H1 (cell line): ENCODE measurements at regions not wholly inside any gene's neighbourhood (a gene's known extent, or its start where the extent isn't known, plus 50 kb on each side); places are given as distances from the start of the nearest gene placed in this dataset.

ENCODE experiments used
- CTCF ChIA-PET: fragments of 300-600 bp; sonication (Branson Sonifier 250); formaldehyde crosslinking; loops from one replicate; lab custom pipeline; 2021; ENCODE audit not compliant: partially characterized antibody; lab: Charles Lee
- POLR2A ChIA-PET: fragments of 300-600 bp; sonication (Branson Sonifier 250); formaldehyde crosslinking; loops from one replicate; lab custom pipeline; 2021; ENCODE audit warnings: inconsistent platforms; ENCODE audit not compliant: partially characterized antibody; lab: Charles Lee
- DNase-seq, 2 experiments: peaks; one replicate each; pipeline versions ENCODE4 v3.0.0 to v3.0.0-alpha.2; 2010 to 2022; ENCODE audit warnings: low spot score in 2 of 2, low read depth in 1 of 2, mixed read lengths in 1 of 2
- FAIRE-seq: peaks from 2 replicates; lab custom pipeline; 2011; peaks lifted over from hg19 to GRCh38; lab: Jason Lieb, UNC
- H2AFZ ChIP-seq: 2 replicates; pipeline ENCODE4 v1.8.1; 2012; ENCODE audit warnings: low read length, inconsistent platforms
- H2AK5ac ChIP-seq: 2 replicates; pipeline ENCODE4 v1.6.1; 2013; ENCODE audit warnings: low read depth, low read length
- H2BK120ac ChIP-seq: replicated peaks from 2 replicates; pipeline ENCODE3; 2013; ENCODE audit warnings: low read depth, low read length, inconsistent platforms
- H2BK12ac ChIP-seq: 2 replicates; pipeline ENCODE4 v1.6.1; 2013; ENCODE audit warnings: low read depth, low read length
- H2BK15ac ChIP-seq: 2 replicates; pipeline ENCODE4 v1.6.1; 2013; ENCODE audit warnings: low read length
- H2BK20ac ChIP-seq: 2 replicates; pipeline ENCODE4 v1.6.1; 2013; ENCODE audit warnings: low read length
- H2BK5ac ChIP-seq: 2 replicates; pipeline ENCODE4 v1.6.1; 2013; ENCODE audit warnings: low read depth, low read length
- H3K14ac ChIP-seq: 2 replicates; pipeline ENCODE4 v1.6.1; 2013; ENCODE audit warnings: inconsistent platforms; ENCODE audit not compliant: insufficient read length
- H3K18ac ChIP-seq: 2 replicates; pipeline ENCODE4 v1.6.1; 2013; ENCODE audit warnings: low read length; ENCODE audit errors: extremely low read depth
- H3K23ac ChIP-seq: 2 replicates; pipeline ENCODE4 v1.6.1; 2013; ENCODE audit warnings: inconsistent platforms; ENCODE audit not compliant: insufficient read length
- H3K23me2 ChIP-seq: 2 replicates; pipeline ENCODE4 v1.6.1; 2013; ENCODE audit warnings: low read depth, low read length
- H3K27ac ChIP-seq: 2 replicates; pipeline ENCODE4 v1.6.1; 2011; ENCODE audit warnings: low read depth, low read length, inconsistent platforms
- H3K27me3 ChIP-seq, 4 experiments: replicated peaks in 1 of 4; 1 replicate in 1 of 4; 2 replicates in 3 of 4; pipeline versions ENCODE4 v1.6.1 to v1.8.1; 2011 to 2013; ENCODE audit warnings: low read length in 3 of 4, mild to moderate bottlenecking in 3 of 4, inconsistent platforms in 2 of 4, mixed read lengths in 2 of 4, moderate library complexity in 1 of 4; ENCODE audit not compliant: control insufficient read depth in 3 of 4, insufficient read depth in 3 of 4; ENCODE audit errors: extremely low read depth in 1 of 4
- H3K36me3 ChIP-seq, 4 experiments: 2 replicates each; pipeline versions ENCODE4 v1.6.1 to v1.8.1; 2011 to 2013; ENCODE audit warnings: mild to moderate bottlenecking in 4 of 4, low read length in 3 of 4, moderate library complexity in 2 of 4, control low read depth in 1 of 4, inconsistent platforms in 1 of 4; ENCODE audit not compliant: insufficient read depth in 4 of 4, control insufficient read depth in 2 of 4
- H3K4ac ChIP-seq: replicated peaks from 2 replicates; pipeline ENCODE3; 2013; ENCODE audit warnings: low read length, low read depth, mixed read lengths, inconsistent platforms; ENCODE audit not compliant: insufficient read length
- H3K4me1 ChIP-seq, 4 experiments: replicated peaks in 1 of 4; 1 replicate in 1 of 4; 2 replicates in 3 of 4; pipeline versions ENCODE4 v1.6.1 to v1.8.1; 2011 to 2013; ENCODE audit warnings: low read length in 3 of 4, inconsistent platforms in 2 of 4, mixed read lengths in 1 of 4; ENCODE audit not compliant: insufficient read depth in 4 of 4, control insufficient read depth in 3 of 4
- H3K4me2 ChIP-seq, 2 experiments: 2 replicates each; pipeline versions ENCODE4 v1.6.1 to v1.8.1; 2011 to 2013; ENCODE audit warnings: low read depth in 2 of 2, low read length in 2 of 2, control low read depth in 1 of 2, inconsistent platforms in 1 of 2, mild to moderate bottlenecking in 1 of 2; ENCODE audit not compliant: insufficient read depth in 1 of 2
- H3K4me3 ChIP-seq, 4 experiments: fragments of 200-600, 300-600 bp in 1 of 4; sonication (generic), shearing (Covaris generic), sonication (Bioruptor Twin) in 1 of 4; 2 replicates each; pipeline versions ENCODE4 v1.5.1 to v1.8.1; 2011 to 2016; ENCODE audit warnings: low read length in 4 of 4, low read depth in 3 of 4, control low read depth in 2 of 4, inconsistent platforms in 2 of 4, mild to moderate bottlenecking in 2 of 4, mixed read lengths in 1 of 4, moderate library complexity in 1 of 4; ENCODE audit not compliant: insufficient read depth in 2 of 4; ENCODE audit errors: extremely low read depth in 1 of 4
- H3K56ac ChIP-seq: replicated peaks from 2 replicates; pipeline ENCODE3; 2013; ENCODE audit warnings: low read depth, mild to moderate bottlenecking, mixed read lengths, low read length, inconsistent platforms; ENCODE audit not compliant: insufficient read length
- H3K79me1 ChIP-seq: 2 replicates; pipeline ENCODE4 v1.6.1; 2013; ENCODE audit warnings: low read depth, low read length, control low read depth
- H3K79me2 ChIP-seq, 2 experiments: 2 replicates each; pipeline versions ENCODE4 v1.6.1 to v1.8.1; 2012 to 2013; ENCODE audit warnings: low read length in 2 of 2, mild to moderate bottlenecking in 2 of 2, inconsistent platforms in 1 of 2; ENCODE audit not compliant: insufficient read depth in 2 of 2, control insufficient read depth in 1 of 2
- H3K9ac ChIP-seq, 4 experiments: replicated peaks in 1 of 4; 1 replicate in 1 of 4; 2 replicates in 3 of 4; pipeline versions ENCODE4 v1.6.1 to v1.8.1; 2011 to 2013; ENCODE audit warnings: low read depth in 3 of 4, low read length in 3 of 4, control low read depth in 2 of 4, mild to moderate bottlenecking in 2 of 4, moderate library complexity in 2 of 4, inconsistent platforms in 1 of 4; ENCODE audit errors: extremely low read depth in 1 of 4
- H3K9me3 ChIP-seq, 2 experiments: 2 replicates each; pipeline versions ENCODE4 v1.6.1 to v1.8.1; 2012 to 2013; ENCODE audit warnings: mild to moderate bottlenecking in 2 of 2, moderate library complexity in 2 of 2, control low read depth in 1 of 2, inconsistent platforms in 1 of 2, low read depth in 1 of 2, low read length in 1 of 2, mixed read lengths in 1 of 2; ENCODE audit not compliant: insufficient read depth in 2 of 2
- H4K20me1 ChIP-seq, 2 experiments: replicated peaks in 1 of 2; 2 replicates each; pipeline versions ENCODE3 to v1.8.1; 2011 to 2013; ENCODE audit warnings: inconsistent platforms in 2 of 2, low read length in 2 of 2, mild to moderate bottlenecking in 1 of 2; ENCODE audit not compliant: insufficient read depth in 2 of 2, control insufficient read depth in 1 of 2
- H4K5ac ChIP-seq: 2 replicates; pipeline ENCODE4 v1.6.1; 2013; ENCODE audit warnings: low read length, low read depth, mixed read lengths, inconsistent platforms; ENCODE audit not compliant: insufficient read length
- H4K8ac ChIP-seq: 2 replicates; pipeline ENCODE4 v1.8.0; 2013; ENCODE audit warnings: mild to moderate bottlenecking, moderate library complexity, low read length, inconsistent platforms; ENCODE audit not compliant: insufficient read depth; ENCODE audit errors: extremely low read depth
- H4K91ac ChIP-seq: replicated peaks from 2 replicates; pipeline ENCODE3; 2013; ENCODE audit warnings: low read length, mixed read lengths, inconsistent platforms; ENCODE audit not compliant: insufficient read length
- BCL11A ChIP-seq, 2 experiments: IDR thresholded peaks; one replicate each; pipeline ENCODE4 v1.6.1; 2011; ENCODE audit warnings: low read depth in 2 of 2, low read length in 2 of 2, mild to moderate bottlenecking in 2 of 2
- BRCA1 ChIP-seq: IDR thresholded peaks from 2 replicates; pipeline ENCODE4 v1.6.1; 2012; ENCODE audit warnings: low read depth, low read length, improper control_type of control experiment
- EZH2 ChIP-seq: fragments of 200-600 bp; sonication (generic); IDR thresholded peaks from 2 replicates; pipeline ENCODE4 v1.7.1; 2012; ENCODE audit warnings: low read depth, mild to moderate bottlenecking, moderate library complexity, low read length, inconsistent platforms; ENCODE audit not compliant: severe bottlenecking
- GTF2F1 ChIP-seq: IDR thresholded peaks from 2 replicates; pipeline ENCODE4 v1.6.1; 2012; ENCODE audit warnings: low read depth, low read length, improper control_type of control experiment, borderline replicate concordance
- HDAC2 ChIP-seq, 2 experiments: fragments of 300-600 bp in 1 of 2; sonication (generic) in 1 of 2; IDR thresholded peaks; 2 replicates each; pipeline ENCODE4 v1.6.1; 2011 to 2012; ENCODE audit warnings: low read depth in 2 of 2, low read length in 2 of 2, mild to moderate bottlenecking in 2 of 2, moderate library complexity in 2 of 2, borderline replicate concordance in 1 of 2, inconsistent platforms in 1 of 2
- NANOG ChIP-seq: IDR thresholded peaks from 2 replicates; pipeline ENCODE4 v1.6.1; 2011; ENCODE audit warnings: low read length, low read depth, mild to moderate bottlenecking, inconsistent platforms; ENCODE audit not compliant: insufficient read depth, poor library complexity, severe bottlenecking
- POU5F1 ChIP-seq: IDR thresholded peaks from 2 replicates; pipeline ENCODE4 v1.6.1; 2011; ENCODE audit warnings: low read depth, mild to moderate bottlenecking, low read length, moderate library complexity
- RNF2 ChIP-seq: fragments of 200-900, 300-1000 bp; sonication (generic); IDR thresholded peaks from 2 replicates; pipeline ENCODE4 v1.7.1; 2016; ENCODE audit warnings: borderline replicate concordance, low read depth, mild to moderate bottlenecking, antibody characterized with exemption, low read length; ENCODE audit not compliant: poor library complexity, severe bottlenecking; ENCODE audit errors: missing control alignments
- SP1 ChIP-seq: IDR thresholded peaks from 2 replicates; pipeline ENCODE4 v1.6.1; 2011; ENCODE audit warnings: low read depth, low read length
- SUZ12 ChIP-seq: fragments of 200-600 bp; sonication (generic); IDR thresholded peaks from 2 replicates; pipeline ENCODE4 v1.6.1; 2012; ENCODE audit warnings: mild to moderate bottlenecking, inconsistent platforms, low read length, moderate library complexity, mixed read lengths
- WGBS, 2 experiments: shearing (Covaris generic) in 1 of 2; methylation state at CpG; one replicate each; pipeline versions ENCODE4 v1.1.6 to v1.1.7; 2013 to 2015; ENCODE audit warnings: low lambda C conversion rate in 2 of 2, mixed read lengths in 2 of 2, inconsistent platforms in 1 of 2, low coverage in 1 of 2, missing lambda C conversion rate in 1 of 2; ENCODE audit not compliant: insufficient replicate concordance in 2 of 2, insufficient coverage in 1 of 2, insufficient read length in 1 of 2; ENCODE audit errors: extremely low coverage in 1 of 2, missing lambda C conversion rate in 1 of 2; 5-methylcytosine and 5-hydroxymethylcytosine counted together
- TF ChIP-seq, protein P1 (sequence below): IDR thresholded peaks from 2 replicates; pipeline ENCODE4 v1.6.1; 2012; ENCODE audit warnings: inconsistent platforms
- TF ChIP-seq, protein P2 (sequence below): IDR thresholded peaks from 2 replicates; pipeline ENCODE4 v1.6.1; 2012; ENCODE audit warnings: inconsistent platforms

DNA sequence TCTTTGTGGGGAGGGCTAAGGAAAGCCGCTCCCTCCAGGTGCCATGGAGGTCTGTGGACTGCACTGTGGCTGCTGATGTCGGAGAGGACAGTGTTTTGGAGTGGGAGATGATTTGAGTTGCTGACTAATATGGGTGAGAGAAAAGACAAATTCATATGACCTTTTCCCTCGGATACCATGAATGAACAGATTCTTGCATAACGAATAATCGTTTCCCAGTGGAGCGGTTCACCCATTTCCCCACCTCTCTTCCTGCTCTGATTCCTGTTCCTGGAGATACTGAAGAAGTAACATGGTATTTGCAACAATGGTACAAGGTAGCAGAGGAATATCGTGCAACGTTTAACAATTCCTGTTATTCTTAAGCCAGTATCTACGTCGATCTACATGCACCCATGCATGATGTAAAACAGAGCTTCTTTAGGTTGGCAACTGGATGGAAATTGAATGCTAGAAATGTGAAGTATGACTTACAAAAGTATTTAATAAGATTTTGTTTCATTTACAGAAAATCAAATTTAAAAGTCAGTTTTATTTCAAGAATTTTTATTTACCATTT is 227.1 kb downstream of the TOMM20 start:
- DNase-seq, result no peak
- no peak for TF ChIP-seq POU5F1
- TF ChIP-seq, protein P1, sequence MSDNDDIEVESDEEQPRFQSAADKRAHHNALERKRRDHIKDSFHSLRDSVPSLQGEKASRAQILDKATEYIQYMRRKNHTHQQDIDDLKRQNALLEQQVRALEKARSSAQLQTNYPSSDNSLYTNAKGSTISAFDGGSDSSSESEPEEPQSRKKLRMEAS, result no peak
- no peak for TF ChIP-seq HDAC2 (IDR thresholded peaks at IDR 0.05; ENCODE audit: borderline replicate concordance in 1 of 2, low read depth in 2 of 2, low read length in 2 of 2)
- TF ChIP-seq EZH2, result no peak
- TF ChIP-seq NANOG, result no peak
- TF ChIP-seq GTF2F1, result no peak
- TF ChIP-seq BCL11A (IDR thresholded peaks at IDR 0.05; ENCODE audit: low read depth in 2 of 2, low read length in 2 of 2), result no peak
- TF ChIP-seq SUZ12, result no peak
- TF ChIP-seq RNF2, result no peak
- no peak for TF ChIP-seq BRCA1
- TF ChIP-seq, protein P2, sequence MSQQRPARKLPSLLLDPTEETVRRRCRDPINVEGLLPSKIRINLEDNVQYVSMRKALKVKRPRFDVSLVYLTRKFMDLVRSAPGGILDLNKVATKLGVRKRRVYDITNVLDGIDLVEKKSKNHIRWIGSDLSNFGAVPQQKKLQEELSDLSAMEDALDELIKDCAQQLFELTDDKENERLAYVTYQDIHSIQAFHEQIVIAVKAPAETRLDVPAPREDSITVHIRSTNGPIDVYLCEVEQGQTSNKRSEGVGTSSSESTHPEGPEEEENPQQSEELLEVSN, result no peak
- no peak for TF ChIP-seq SP1

More for the DNA sequence above, 227.1 kb downstream of the TOMM20 start:
- Histone ChIP-seq H3K79me2 (no peaks in the 10 kb centered on the region), H3K27me3 (peaks cover 0 to 4% (median 0%) of the 10 kb centered on the region in 4 experiments; a peak in 2 of 7 replicates), H3K14ac (no peak overlapping the region), H2BK20ac (no peak overlapping the region), H3K4ac (no peak overlapping the region), H3K18ac (no peak overlapping the region), H3K4me2 (no peak overlapping the region), H2BK12ac (no peak overlapping the region), H2BK5ac (no peak overlapping the region), H3K9ac (no peak overlapping the region), H3K36me3 (no peaks in the 10 kb centered on the region), H4K5ac (no peak overlapping the region), H3K27ac (no peak overlapping the region), H2BK15ac (no peak overlapping the region), H4K20me1 (no peaks in the 10 kb centered on the region), H3K9me3 (no peaks in the 10 kb centered on the region), H3K4me1 (peaks cover 0 to 8% (median 2%) of the 10 kb centered on the region in 4 experiments; a peak in 3 of 7 replicates), H3K23me2 (no peaks in the 10 kb centered on the region), H3K4me3 (no peak overlapping the region), H2BK120ac (no peak overlapping the region), H3K79me1 (no peaks in the 10 kb centered on the region), H2AFZ (no peak overlapping the region), H4K91ac (no peak overlapping the region), H3K23ac (no peak overlapping the region), H4K8ac (no peak overlapping the region), H2AK5ac (no peak overlapping the region), H3K56ac (no peak overlapping the region)
- ChIA-PET POLR2A (no interaction called here), CTCF (interaction anchor here (0.7 kb wide), 1 partner anchor 200 kb away, joined by 3 read pairs; no protein-coding TSS in a partner anchor)
- no peak for FAIRE-seq
- WGBS, 2 experiments, result 92% methylated on average over 10 of the region's 10 CpGs; no CpG with 5 or more reads in 1 of the 2 experiments
